ENCODE measurements at regions not wholly inside any gene's neighbourhood (a gene's known extent, or its start where the extent isn't known, plus 50 kb on each side); places are given as distances from the start of the nearest gene placed in this dataset.

DNA sequence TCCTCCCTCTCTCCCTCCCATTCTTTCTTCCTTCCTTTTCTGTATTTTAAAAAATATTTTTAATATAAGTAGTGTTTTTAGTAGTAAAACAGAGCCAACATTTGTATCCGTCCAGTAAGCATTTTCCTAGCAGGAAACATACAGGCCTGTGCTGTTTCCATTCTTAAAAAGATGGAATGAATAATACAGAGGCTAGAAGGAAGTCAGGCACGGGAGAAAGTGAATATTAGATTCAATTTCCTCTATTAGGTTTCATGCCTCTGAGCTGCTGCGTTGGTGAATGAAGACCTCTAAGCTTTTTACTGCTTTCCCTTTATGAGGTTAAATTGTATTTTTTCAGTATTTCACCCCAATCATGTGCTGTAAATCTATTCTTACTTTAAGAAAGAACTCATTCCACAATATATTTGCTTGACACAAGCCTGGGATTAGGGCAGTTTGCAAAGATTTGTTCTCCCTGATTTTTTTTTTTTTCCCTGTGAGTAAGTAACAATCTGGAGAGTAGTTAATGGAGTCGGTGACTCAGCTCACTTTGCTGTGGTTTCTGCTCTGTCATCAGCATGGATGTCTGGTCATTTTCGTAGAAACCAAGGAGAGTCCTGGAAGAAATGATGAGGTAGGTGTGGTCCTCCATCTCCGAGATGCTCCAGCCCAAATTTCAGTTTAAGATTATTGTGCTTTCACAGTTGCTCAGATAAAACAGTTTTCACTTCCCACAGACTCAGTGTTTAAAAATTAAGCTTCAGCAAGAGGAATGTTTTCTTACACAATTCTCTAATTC lies 76.1 kb upstream of the PITRM1 start:
- no peak for TF ChIP-seq POLR2A (IDR thresholded peaks at IDR 0.05)
- TF ChIP-seq, protein P1, sequence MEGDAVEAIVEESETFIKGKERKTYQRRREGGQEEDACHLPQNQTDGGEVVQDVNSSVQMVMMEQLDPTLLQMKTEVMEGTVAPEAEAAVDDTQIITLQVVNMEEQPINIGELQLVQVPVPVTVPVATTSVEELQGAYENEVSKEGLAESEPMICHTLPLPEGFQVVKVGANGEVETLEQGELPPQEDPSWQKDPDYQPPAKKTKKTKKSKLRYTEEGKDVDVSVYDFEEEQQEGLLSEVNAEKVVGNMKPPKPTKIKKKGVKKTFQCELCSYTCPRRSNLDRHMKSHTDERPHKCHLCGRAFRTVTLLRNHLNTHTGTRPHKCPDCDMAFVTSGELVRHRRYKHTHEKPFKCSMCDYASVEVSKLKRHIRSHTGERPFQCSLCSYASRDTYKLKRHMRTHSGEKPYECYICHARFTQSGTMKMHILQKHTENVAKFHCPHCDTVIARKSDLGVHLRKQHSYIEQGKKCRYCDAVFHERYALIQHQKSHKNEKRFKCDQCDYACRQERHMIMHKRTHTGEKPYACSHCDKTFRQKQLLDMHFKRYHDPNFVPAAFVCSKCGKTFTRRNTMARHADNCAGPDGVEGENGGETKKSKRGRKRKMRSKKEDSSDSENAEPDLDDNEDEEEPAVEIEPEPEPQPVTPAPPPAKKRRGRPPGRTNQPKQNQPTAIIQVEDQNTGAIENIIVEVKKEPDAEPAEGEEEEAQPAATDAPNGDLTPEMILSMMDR (IDR thresholded peaks at IDR 0.05) = no peak
- H3K36me3 ChIP-seq = no peaks in the 10 kb centered on the region
- H3K27ac ChIP-seq = peak overlapping the region in 7 of 12 donors; percentile 15 to 61 (median 48)
- peak in 3 of 4 donors; percentile 77 to 92 (median 79) for ATAC-seq
- intact Hi-C loops (cut with DNase I) = loop anchor here in 2 of 10 donors (10.0 kb wide), 3 partner anchors 186 to 216 kb away; no protein-coding TSS in a partner anchor
- whole genome bisulfite sequencing, 4 donors = 51 to 58% (median 54%) methylated on average over 6 of the region's 6 CpGs
- no peaks in the 10 kb centered on the region for H3K9me3 ChIP-seq
- no peak for DNase-seq
- H3K4me1 ChIP-seq = peaks cover 0 to 5% (median 0%) of the 10 kb centered on the region in 12 donors
- H3K4me3 ChIP-seq = no peak overlapping the region
- H3K27me3 ChIP-seq = no peaks in the 10 kb centered on the region

DNA sequence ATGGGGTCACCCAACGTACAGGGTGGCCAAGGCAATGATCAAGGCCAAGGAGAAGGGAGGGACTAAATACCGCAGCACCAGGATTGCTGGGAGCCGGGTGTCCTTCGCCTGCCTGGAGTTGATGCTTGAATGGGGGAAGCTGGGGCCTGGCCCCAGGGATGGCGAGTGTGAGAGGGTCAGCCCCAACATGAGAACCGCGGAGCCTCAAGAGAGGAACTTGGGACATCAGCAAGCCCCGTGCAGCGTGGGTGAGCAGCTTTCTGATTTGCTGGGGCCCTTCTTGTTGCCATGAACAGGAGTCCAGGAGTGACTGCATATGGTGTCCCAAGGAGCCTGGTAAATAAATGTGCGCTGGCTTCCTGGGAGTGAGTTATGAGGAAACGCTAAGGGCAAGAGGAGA lies 72.8 kb upstream of the PITRM1 start:
- ATAC-seq (no peak), DNase-seq (no peak)
- Histone ChIP-seq H3K4me3 (no peak overlapping the region), H3K27ac (no peak overlapping the region), H3K9me3 (no peaks in the 10 kb centered on the region), H3K4me1 (peaks cover 0 to 5% (median 0%) of the 10 kb centered on the region in 12 donors), H3K27me3 (no peaks in the 10 kb centered on the region), H3K36me3 (no peaks in the 10 kb centered on the region)
- 94 to 98% (median 97%) methylated on average over 11 of the region's 11 CpGs for WGBS, 4 donors
- TF ChIP-seq, protein P1 (IDR thresholded peaks at IDR 0.05) = no peak
- no peak for TF ChIP-seq POLR2A (IDR thresholded peaks at IDR 0.05)
- intact Hi-C loops (cut with DNase I) = loop anchor here in 2 of 10 donors (10.0 kb wide), 3 partner anchors 189 to 219 kb away; no protein-coding TSS in a partner anchor

DNA sequence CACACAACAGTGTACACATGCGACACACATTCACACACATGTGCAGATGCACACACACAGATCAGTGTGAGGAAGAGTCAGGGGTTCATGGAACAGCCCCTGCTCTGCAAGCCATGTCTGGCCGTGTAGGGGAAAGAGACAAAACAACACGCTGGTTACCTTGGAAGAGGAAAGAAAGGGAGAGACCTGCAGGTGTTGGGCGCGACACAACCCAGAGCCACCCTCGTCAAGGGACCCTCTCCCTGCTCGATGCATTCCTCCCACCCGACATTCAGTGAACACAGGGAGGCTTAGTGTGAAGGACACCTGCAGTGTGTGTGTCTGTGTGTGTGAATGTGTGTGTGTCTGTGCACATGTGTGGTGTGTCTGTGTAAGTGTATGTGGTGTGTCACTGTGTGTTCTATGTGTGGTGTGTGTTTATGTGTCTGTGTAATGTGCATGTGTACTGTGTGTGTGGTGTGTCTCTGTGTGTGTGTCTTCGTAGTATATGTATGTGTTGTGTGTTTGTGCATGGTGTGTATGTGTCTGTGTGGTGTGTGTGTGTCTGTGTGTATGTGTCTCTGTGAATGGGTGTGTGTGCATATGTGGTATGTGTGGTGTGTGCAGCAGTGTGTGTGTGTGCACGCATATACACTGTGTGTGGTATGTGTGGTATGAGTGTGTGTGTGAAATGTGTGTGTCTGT lies 69.5 kb upstream of the PITRM1 start:
- 88 to 95% (median 92%) methylated on average over 10 of the region's 10 CpGs for WGBS, 4 donors

More for the DNA sequence above, 69.5 kb upstream of the PITRM1 start:
- TF ChIP-seq, protein P1 (IDR thresholded peaks at IDR 0.05) = no peak
- TF ChIP-seq POLR2A (IDR thresholded peaks at IDR 0.05) = no peak
- Histone ChIP-seq H3K27ac (no peak overlapping the region), H3K9me3 (no peaks in the 10 kb centered on the region), H3K4me1 (peaks cover 0 to 10% (median 3%) of the 10 kb centered on the region in 12 donors), H3K4me3 (no peak overlapping the region), H3K36me3 (no peaks in the 10 kb centered on the region), H3K27me3 (no peaks in the 10 kb centered on the region)
- intact Hi-C loops (cut with DNase I) = loop anchor here in 6 of 10 donors (2.0 to 10.0 kb wide), 9 partner anchors 193 to 1529 kb away; no protein-coding TSS in a partner anchor
- ATAC-seq = no peak
- no peak for DNase-seq

Data from heart left ventricle (tissue), 16 donors.